ENCODE measurements at regions not wholly inside any gene's neighbourhood (a gene's known extent, or its start where the extent isn't known, plus 50 kb on each side); places are given as distances from the start of the nearest gene placed in this dataset.

DNA sequence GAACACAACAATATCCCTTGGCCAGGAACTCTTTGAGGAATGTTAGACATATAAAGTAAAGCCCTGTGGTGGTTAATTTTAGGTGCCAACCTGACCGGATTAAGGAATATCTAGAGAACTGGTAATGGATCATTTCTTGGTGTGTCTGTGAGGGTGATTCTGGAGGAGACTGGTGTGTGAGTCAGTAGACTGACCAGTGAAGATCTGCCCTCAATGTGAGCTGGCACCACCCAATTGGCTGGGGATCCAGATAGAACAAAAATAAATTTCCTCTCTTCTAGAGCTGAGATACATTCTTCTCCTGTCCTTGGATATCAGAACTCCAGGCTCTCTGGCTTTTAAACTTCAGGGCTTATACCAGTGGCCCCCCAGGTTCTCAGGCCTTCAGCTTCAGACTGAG is 56.2 kb upstream of the TNPO1 start:
- TF ChIP-seq ZNF274 (IDR thresholded peaks at IDR 0.05; ENCODE audit: low read depth, low read length) (no peak), SUZ12 (IDR thresholded peaks at IDR 0.05; ENCODE audit: extremely low read depth, insufficient read depth, insufficient read length) (no peak), YY1 (IDR thresholded peaks at IDR 0.05; ENCODE audit: insufficient read depth, insufficient read length) (no peak)

Measured in NT2/D1 (cell line).